ENCODE measurements at regions not wholly inside any gene's neighbourhood (a gene's known extent, or its start where the extent isn't known, plus 50 kb on each side); places are given as distances from the start of the nearest gene placed in this dataset.
"Not testable (repeated sequence)": the region's sequence is repeated elsewhere in the genome, so short reads cannot be mapped to it uniquely, and the experiment has no call there.

GRCh38 chr18:75752740-75753263, 325.3 kb upstream of the SMIM21 start:
- no peak for DNase-seq (ENCODE audit: low read depth)

GRCh38 chr18:75745147-75745546, 317.6 kb upstream of the SMIM21 start:
- DNase-seq (ENCODE audit: low read depth): no peak

GRCh38 chr18:75742516-75742915, 315.0 kb upstream of the SMIM21 start:
- no peak for DNase-seq (ENCODE audit: low read depth)

GRCh38 chr18:75739682-75740081, 312.2 kb upstream of the SMIM21 start:
- no peak for DNase-seq (ENCODE audit: low read depth)

- DNase-seq (ENCODE audit: low read depth): no peak
These were observed 307.8 kb upstream of the SMIM21 start for GRCh38 chr18:75735291-75735690.

- no peak for DNase-seq (ENCODE audit: low read depth)
These were observed 302.7 kb upstream of the SMIM21 start for GRCh38 chr18:75730249-75730648.

GRCh38 chr18:75728621-75729020, 301.1 kb upstream of the SMIM21 start:
- DNase-seq (ENCODE audit: low read depth): no peak

- DNase-seq (ENCODE audit: low read depth): no peak
These were observed 300.0 kb upstream of the SMIM21 start for GRCh38 chr18:75727456-75727855.

GRCh38 chr18:75723521-75724340, 296.2 kb upstream of the SMIM21 start:
- no peak for DNase-seq (ENCODE audit: low read depth)

GRCh38 chr18:75714766-75715165, 287.3 kb upstream of the SMIM21 start:
- DNase-seq (ENCODE audit: low read depth): no peak

- DNase-seq (ENCODE audit: low read depth): not testable (repeated sequence)
These were observed 284.8 kb upstream of the SMIM21 start for GRCh38 chr18:75712124-75712867.

- DNase-seq (ENCODE audit: low read depth): no peak
These were observed 273.1 kb upstream of the SMIM21 start for GRCh38 chr18:75700561-75700960.

- DNase-seq (ENCODE audit: low read depth): no peak
These were observed 271.4 kb upstream of the SMIM21 start for GRCh38 chr18:75698861-75699260.

GRCh38 chr18:75697493-75697892, 270.0 kb upstream of the SMIM21 start:
- DNase-seq (ENCODE audit: low read depth): no peak

- no peak for DNase-seq (ENCODE audit: low read depth)
These were observed 268.9 kb upstream of the SMIM21 start for GRCh38 chr18:75696391-75696790.

- no peak for DNase-seq (ENCODE audit: low read depth)
These were observed 266.8 kb upstream of the SMIM21 start for GRCh38 chr18:75694292-75694691.

- no peak for DNase-seq (ENCODE audit: low read depth)
These were observed 264.0 kb upstream of the SMIM21 start for GRCh38 chr18:75691483-75691882.

- DNase-seq (ENCODE audit: low read depth): not testable (repeated sequence)
These were observed 262.8 kb upstream of the SMIM21 start for GRCh38 chr18:75690283-75690682.

GRCh38 chr18:75687626-75688025, 260.1 kb upstream of the SMIM21 start:
- DNase-seq (ENCODE audit: low read depth): no peak

- no peak for DNase-seq (ENCODE audit: low read depth)
These were observed 255.9 kb upstream of the SMIM21 start for GRCh38 chr18:75683426-75683825.

- no peak for DNase-seq (ENCODE audit: low read depth)
These were observed 254.1 kb upstream of the SMIM21 start for GRCh38 chr18:75681538-75682115.

- no peak for DNase-seq (ENCODE audit: low read depth)
These were observed 251.8 kb upstream of the SMIM21 start for GRCh38 chr18:75679331-75679730.

GRCh38 chr18:75678627-75679026, 251.1 kb upstream of the SMIM21 start:
- no peak for DNase-seq (ENCODE audit: low read depth)

Measured in fibroblast of the conjunctiva (primary cell).